ENCODE measurements at regions not wholly inside any gene's neighbourhood (a gene's known extent, or its start where the extent isn't known, plus 50 kb on each side); places are given as distances from the start of the nearest gene placed in this dataset.
A peak's percentile ranks its signal among the peaks of the same experiment; 100 is the strongest.

DNA sequence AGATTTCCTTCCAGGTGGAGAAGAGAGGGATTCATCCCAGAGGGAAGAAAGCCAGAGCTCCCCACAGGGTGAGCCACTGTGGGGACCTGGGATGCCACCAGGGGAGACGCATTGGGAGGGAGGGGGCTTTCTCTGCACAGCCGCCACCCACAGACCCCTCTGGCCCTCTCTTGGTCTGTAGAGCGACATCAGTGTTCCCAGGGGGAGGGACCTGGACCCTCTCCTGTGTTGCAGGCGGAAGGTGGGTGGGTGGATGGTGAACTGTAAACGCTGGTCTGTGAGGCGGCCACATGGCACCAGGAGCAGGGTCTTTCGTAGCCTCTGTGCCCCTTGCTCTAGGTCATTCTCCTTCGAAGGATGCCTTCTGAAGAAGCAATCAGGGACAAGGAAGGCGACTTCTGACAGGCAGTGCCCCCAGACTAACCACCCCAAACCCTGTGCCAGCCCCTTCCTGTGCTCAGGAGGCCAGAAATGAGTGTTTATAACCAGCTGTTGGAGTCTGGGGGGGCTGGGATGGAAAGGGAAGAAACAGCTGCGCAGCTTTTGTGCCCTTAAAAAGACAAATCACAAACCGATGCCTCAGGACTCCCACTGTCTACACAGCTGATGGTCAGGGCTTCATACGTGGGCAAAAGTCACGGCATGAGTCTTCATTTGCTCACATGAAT lies 121.4 kb upstream of the ZBTB40 start:
- Mint-ChIP-seq H3K27ac (no peak overlapping the region), H3K27me3 (peaks cover 12% of the 10 kb centered on the region), H3K36me3 (no peaks in the 10 kb centered on the region), H3K9me3 (peaks cover 4% of the 10 kb centered on the region), H3K4me1 (ENCODE audit: unreplicated experiment) (peaks cover 40% of the 10 kb centered on the region), H3K4me3 (no peak overlapping the region)
- TF ChIP-seq, protein P1, sequence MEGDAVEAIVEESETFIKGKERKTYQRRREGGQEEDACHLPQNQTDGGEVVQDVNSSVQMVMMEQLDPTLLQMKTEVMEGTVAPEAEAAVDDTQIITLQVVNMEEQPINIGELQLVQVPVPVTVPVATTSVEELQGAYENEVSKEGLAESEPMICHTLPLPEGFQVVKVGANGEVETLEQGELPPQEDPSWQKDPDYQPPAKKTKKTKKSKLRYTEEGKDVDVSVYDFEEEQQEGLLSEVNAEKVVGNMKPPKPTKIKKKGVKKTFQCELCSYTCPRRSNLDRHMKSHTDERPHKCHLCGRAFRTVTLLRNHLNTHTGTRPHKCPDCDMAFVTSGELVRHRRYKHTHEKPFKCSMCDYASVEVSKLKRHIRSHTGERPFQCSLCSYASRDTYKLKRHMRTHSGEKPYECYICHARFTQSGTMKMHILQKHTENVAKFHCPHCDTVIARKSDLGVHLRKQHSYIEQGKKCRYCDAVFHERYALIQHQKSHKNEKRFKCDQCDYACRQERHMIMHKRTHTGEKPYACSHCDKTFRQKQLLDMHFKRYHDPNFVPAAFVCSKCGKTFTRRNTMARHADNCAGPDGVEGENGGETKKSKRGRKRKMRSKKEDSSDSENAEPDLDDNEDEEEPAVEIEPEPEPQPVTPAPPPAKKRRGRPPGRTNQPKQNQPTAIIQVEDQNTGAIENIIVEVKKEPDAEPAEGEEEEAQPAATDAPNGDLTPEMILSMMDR (conservative IDR thresholded peaks at IDR 0.05), result no peak
- no peak for DNase-seq (ENCODE audit: extremely low spot score, unreplicated experiment)

DNA sequence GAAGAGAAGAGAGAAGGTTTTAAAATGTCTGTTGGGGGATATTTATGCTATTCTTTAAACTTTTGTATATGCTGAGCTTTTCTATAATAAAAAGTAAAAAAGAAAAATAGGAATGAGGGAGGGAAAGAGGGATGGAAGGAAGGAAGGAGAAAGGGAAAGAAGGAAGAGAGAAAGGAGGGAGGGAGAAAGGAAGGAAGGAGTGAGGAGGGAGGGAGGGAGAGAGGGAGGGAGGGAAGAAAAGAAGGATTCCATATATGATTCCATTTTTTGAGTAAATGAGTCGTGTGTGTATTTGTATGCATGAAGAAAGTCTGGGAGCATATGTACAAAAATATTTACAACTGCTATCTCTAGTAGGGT lies 120.9 kb upstream of the ZBTB40 start:
- no peak overlapping the region for H3K27ac Mint-ChIP-seq
- no peaks in the 10 kb centered on the region for H3K36me3 Mint-ChIP-seq
- H3K9me3 Mint-ChIP-seq, result peaks cover 4% of the 10 kb centered on the region
- H3K27me3 Mint-ChIP-seq, result peaks cover 12% of the 10 kb centered on the region
- H3K4me3 Mint-ChIP-seq, result no peak overlapping the region
- TF ChIP-seq, protein P1 (conservative IDR thresholded peaks at IDR 0.05), result no peak
- H3K4me1 Mint-ChIP-seq (ENCODE audit: unreplicated experiment), result peaks cover 40% of the 10 kb centered on the region
- DNase-seq (ENCODE audit: extremely low spot score, unreplicated experiment), result no peak

DNA sequence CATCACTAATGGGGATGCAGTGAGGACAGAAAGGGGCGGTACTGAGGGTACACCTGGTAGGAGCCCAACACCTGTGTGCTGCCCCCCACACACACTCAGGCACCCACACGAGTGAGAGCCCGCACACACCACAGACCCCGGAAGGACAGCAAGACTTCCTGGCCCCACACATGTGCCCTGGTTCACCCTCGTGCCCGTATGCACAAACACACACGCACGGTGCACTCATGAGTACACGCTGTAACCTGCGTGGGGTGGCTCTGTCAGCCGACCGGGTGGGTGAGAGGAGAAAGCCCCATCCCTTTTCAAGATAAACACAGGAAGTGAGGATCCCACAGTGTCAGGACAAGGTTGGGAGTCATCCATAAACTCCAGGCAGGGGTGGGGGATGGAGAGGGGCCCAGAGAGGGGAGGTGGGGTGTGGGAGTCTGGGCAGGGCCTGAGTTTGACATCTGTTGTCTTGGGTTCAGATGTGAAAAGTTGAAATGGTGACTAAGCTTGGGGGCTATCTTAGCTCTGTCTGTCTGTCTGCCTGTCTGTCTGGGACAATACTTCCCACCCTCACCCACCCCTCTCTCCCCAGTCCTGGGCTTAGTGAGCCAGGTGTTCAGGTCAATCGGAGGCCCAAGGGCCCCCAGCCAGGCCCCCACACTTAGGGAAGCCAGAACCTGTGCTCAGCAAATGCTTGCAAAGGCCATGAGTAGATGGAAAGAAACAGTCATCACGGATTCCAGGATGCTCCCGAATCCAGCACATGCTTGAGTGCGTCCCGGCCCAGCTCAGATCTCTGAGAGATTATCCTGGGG lies 119.8 kb upstream of the ZBTB40 start:
- H3K27ac Mint-ChIP-seq, result no peak overlapping the region
- peaks cover 4% of the 10 kb centered on the region for H3K9me3 Mint-ChIP-seq
- no peak for DNase-seq (ENCODE audit: extremely low spot score, unreplicated experiment)
- H3K4me3 Mint-ChIP-seq, result no peak overlapping the region
- H3K36me3 Mint-ChIP-seq, result no peaks in the 10 kb centered on the region
- peaks cover 12% of the 10 kb centered on the region for H3K27me3 Mint-ChIP-seq
- H3K4me1 Mint-ChIP-seq (ENCODE audit: unreplicated experiment), result peaks cover 30% of the 10 kb centered on the region
- TF ChIP-seq, protein P1 (conservative IDR thresholded peaks at IDR 0.05), result no peak

DNA sequence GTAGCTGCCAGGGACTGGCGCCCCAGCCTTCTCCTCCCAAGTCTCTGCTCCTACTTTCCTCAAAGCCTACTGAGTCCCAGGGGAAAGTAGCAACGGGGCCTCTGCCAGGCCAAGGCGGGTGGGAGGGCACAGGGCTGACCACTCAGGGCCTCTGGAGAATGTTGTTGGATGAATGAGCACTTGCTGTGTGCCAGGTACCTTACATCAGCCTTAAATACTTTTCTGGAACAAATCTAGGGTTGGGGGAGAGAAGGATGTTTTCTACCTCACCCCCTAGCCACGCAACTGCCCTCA lies 119.3 kb upstream of the ZBTB40 start:
- H3K36me3 Mint-ChIP-seq, result no peaks in the 10 kb centered on the region
- H3K27ac Mint-ChIP-seq, result no peak overlapping the region
- peaks cover 28% of the 10 kb centered on the region for H3K4me1 Mint-ChIP-seq (ENCODE audit: unreplicated experiment)
- H3K27me3 Mint-ChIP-seq, result peaks cover 12% of the 10 kb centered on the region
- no peak overlapping the region for H3K4me3 Mint-ChIP-seq
- peaks cover 4% of the 10 kb centered on the region for H3K9me3 Mint-ChIP-seq
- no peak for DNase-seq (ENCODE audit: extremely low spot score, unreplicated experiment)
- TF ChIP-seq, protein P1 (conservative IDR thresholded peaks at IDR 0.05), result no peak

DNA sequence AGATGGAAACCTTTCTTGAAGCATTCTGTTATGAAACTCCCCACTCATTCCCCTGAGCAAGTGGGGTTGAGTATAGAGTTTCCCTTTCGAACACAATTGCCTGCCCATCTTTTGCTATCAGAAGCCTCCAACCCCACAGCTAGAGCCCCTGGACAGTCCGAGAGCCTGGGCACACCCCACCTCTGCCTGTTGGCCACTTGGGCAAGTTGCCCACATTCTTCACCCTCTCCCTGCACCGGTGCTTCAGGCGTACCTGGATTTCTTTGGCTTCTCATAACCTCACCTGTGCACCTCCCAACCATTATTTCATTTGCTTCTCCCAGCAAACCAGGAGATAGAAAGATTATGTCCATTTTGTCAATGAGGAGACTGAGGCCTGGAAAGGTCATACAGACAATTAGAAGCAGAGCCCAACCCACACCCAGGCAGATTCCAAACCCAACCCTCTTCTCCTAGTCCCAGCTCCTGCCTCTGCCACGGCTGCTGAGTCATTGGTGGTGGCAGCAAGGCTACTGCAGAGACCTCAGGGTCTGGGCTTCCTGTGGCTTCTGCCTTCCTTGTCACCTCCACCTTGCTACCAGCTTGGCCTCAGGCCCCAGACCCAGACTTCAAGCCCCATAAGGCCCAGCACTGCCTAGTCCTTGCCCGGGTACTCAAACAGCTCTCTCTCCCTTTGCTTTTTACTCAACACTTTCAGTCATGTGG lies 118.7 kb upstream of the ZBTB40 start:
- H3K27me3 Mint-ChIP-seq, result peaks cover 12% of the 10 kb centered on the region
- H3K36me3 Mint-ChIP-seq, result no peaks in the 10 kb centered on the region
- no peak for DNase-seq (ENCODE audit: extremely low spot score, unreplicated experiment)
- TF ChIP-seq, protein P1 (conservative IDR thresholded peaks at IDR 0.05), result no peak
- H3K9me3 Mint-ChIP-seq, result peaks cover 4% of the 10 kb centered on the region
- peak overlapping the region; percentile 8 for H3K27ac Mint-ChIP-seq
- H3K4me3 Mint-ChIP-seq, result no peak overlapping the region
- peaks cover 26% of the 10 kb centered on the region for H3K4me1 Mint-ChIP-seq (ENCODE audit: unreplicated experiment)
